Chondrocyte (in vitro differentiated cells): ENCODE measurements at regions not wholly inside any gene's neighbourhood (a gene's known extent, or its start where the extent isn't known, plus 50 kb on each side); places are given as distances from the start of the nearest gene placed in this dataset.

Source experiments
- DNase-seq: peaks from one replicate; pipeline ENCODE4 v3.0.0; 2021; ENCODE audit warnings: mixed read lengths, low spot score
- H3K27ac Mint-ChIP-seq: one replicate; pipeline ENCODE4 v1.8.0; 2021; ENCODE audit warnings: mild to moderate bottlenecking, moderate library complexity, mixed read lengths; ENCODE audit not compliant: unreplicated experiment
- H3K27me3 Mint-ChIP-seq: 2 replicates; pipeline ENCODE4 v1.8.0; 2021; ENCODE audit warnings: low read depth, mixed read lengths
- H3K36me3 Mint-ChIP-seq: 2 replicates; pipeline ENCODE4 v1.8.0; 2021; ENCODE audit warnings: low read depth, mixed read lengths
- H3K4me1 Mint-ChIP-seq: 2 replicates; pipeline ENCODE4 v1.8.0; 2021; ENCODE audit warnings: low read depth, mild to moderate bottlenecking, mixed read lengths
- H3K4me3 Mint-ChIP-seq: one replicate; pipeline ENCODE4 v1.8.0; 2021; ENCODE audit warnings: mild to moderate bottlenecking, moderate library complexity, mixed read lengths; ENCODE audit not compliant: unreplicated experiment
- H3K9me3 Mint-ChIP-seq: 2 replicates; pipeline ENCODE4 v1.8.0; 2021; ENCODE audit warnings: low read depth, mixed read lengths
- CTCF ChIP-seq: fragments of 200-600 bp; sonication (generic); IDR thresholded peaks from 2 replicates; pipeline ENCODE4 v1.5.0; 2021; ENCODE audit warnings: antibody characterized with exemption, mild to moderate bottlenecking, moderate library complexity

- Mint-ChIP-seq H3K4me1 (no peaks in the 10 kb centered on the region), H3K36me3 (no peaks in the 10 kb centered on the region), H3K4me3 (no peak overlapping the region), H3K27me3 (peaks cover 51% of the 10 kb centered on the region), H3K9me3 (no peaks in the 10 kb centered on the region), H3K27ac (no peak overlapping the region)
- no peak for DNase-seq
- no peak for TF ChIP-seq CTCF
These were observed 93.6 kb upstream of the PITX1 start for GRCh38 chr5:135127439-135128240.

GRCh38 chr5:135126688-135127438, 92.8 kb upstream of the PITX1 start:
- Mint-ChIP-seq H3K4me3 (no peak overlapping the region), H3K4me1 (no peaks in the 10 kb centered on the region), H3K27ac (no peak overlapping the region), H3K9me3 (no peaks in the 10 kb centered on the region), H3K36me3 (no peaks in the 10 kb centered on the region), H3K27me3 (peaks cover 52% of the 10 kb centered on the region)
- no peak for TF ChIP-seq CTCF
- no peak for DNase-seq

- Mint-ChIP-seq H3K4me1 (no peaks in the 10 kb centered on the region), H3K9me3 (no peaks in the 10 kb centered on the region), H3K36me3 (no peaks in the 10 kb centered on the region), H3K27me3 (peaks cover 42% of the 10 kb centered on the region), H3K4me3 (no peak overlapping the region), H3K27ac (no peak overlapping the region)
- no peak for DNase-seq
- TF ChIP-seq CTCF = no peak
These were observed 90.7 kb upstream of the PITX1 start for GRCh38 chr5:135124724-135125123.

GRCh38 chr5:135124128-135124527, 90.1 kb upstream of the PITX1 start:
- Mint-ChIP-seq H3K27ac (no peak overlapping the region), H3K4me1 (no peaks in the 10 kb centered on the region), H3K4me3 (no peak overlapping the region), H3K36me3 (no peaks in the 10 kb centered on the region), H3K27me3 (peaks cover 39% of the 10 kb centered on the region), H3K9me3 (no peaks in the 10 kb centered on the region)
- DNase-seq = no peak
- no peak for TF ChIP-seq CTCF

GRCh38 chr5:135122797-135123196, 88.8 kb upstream of the PITX1 start:
- H3K9me3 Mint-ChIP-seq = no peaks in the 10 kb centered on the region
- no peaks in the 10 kb centered on the region for H3K36me3 Mint-ChIP-seq
- no peak overlapping the region for H3K27ac Mint-ChIP-seq
- H3K27me3 Mint-ChIP-seq = peaks cover 46% of the 10 kb centered on the region
- no peak for TF ChIP-seq CTCF
- no peaks in the 10 kb centered on the region for H3K4me1 Mint-ChIP-seq
- no peak overlapping the region for H3K4me3 Mint-ChIP-seq
- no peak for DNase-seq
